PC-3 (cell line): ENCODE measurements at regions not wholly inside any gene's neighbourhood (a gene's known extent, or its start where the extent isn't known, plus 50 kb on each side); places are given as distances from the start of the nearest gene placed in this dataset.
A peak's percentile ranks its signal among the peaks of the same experiment; 100 is the strongest.

Source experiments
- ATAC-seq: fragments of 200-7000 bp; cut with Tn5 transposase; 2 replicates; pipeline ENCODE4 v1.9.1; 2020; ENCODE audit warnings: mild to moderate bottlenecking, moderate library complexity
- BruUV-seq: library from RNA; stranded (reverse); fragments of 400-500 nt; replicated peaks from 2 replicates; lab custom pipeline; 2021; lab: Mats Ljungman, UMichigan
- CTCF ChIA-PET: fragments of 300-600 bp; sonication (Branson Sonifier 250); formaldehyde crosslinking; loops from one replicate; lab custom pipeline; 2022; ENCODE audit warnings: antibody characterized with exemption; lab: Charles Lee
- POLR2A ChIA-PET: fragments of 300-600 bp; sonication (Branson Sonifier 250); formaldehyde crosslinking; loops from one replicate; lab custom pipeline; 2022; ENCODE audit warnings: antibody characterized with exemption; ENCODE audit not compliant: unreplicated experiment; lab: Charles Lee
- DNase-seq: peaks from one replicate; pipeline ENCODE4 v3.0.0-alpha.2; 2015
- H2AFZ ChIP-seq: fragments of 300-600 bp; sonication (generic); 2 replicates; pipeline ENCODE4 v1.6.0; 2016; ENCODE audit warnings: antibody characterized with exemption, low read length
- H3F3A ChIP-seq: fragments of 300-600 bp; sonication (generic); one replicate; pipeline ENCODE4 v1.6.0; 2017; ENCODE audit warnings: antibody characterized with exemption, low read length, control low read depth, mild to moderate bottlenecking; ENCODE audit not compliant: unreplicated experiment
- H3K27ac ChIP-seq: fragments of 300-600 bp; sonication (generic); 2 replicates; pipeline ENCODE4 v1.5.1; 2016; ENCODE audit warnings: mild to moderate bottlenecking, low read length
- H3K27me3 ChIP-seq: fragments of 300-600 bp; sonication (generic); 2 replicates; pipeline ENCODE4 v1.6.1; 2016; ENCODE audit warnings: low read length, mixed read lengths
- H3K36me3 ChIP-seq: fragments of 300-600 bp; sonication (generic); 2 replicates; pipeline ENCODE4 v1.6.1; 2016; ENCODE audit warnings: low read depth, mixed run types, low read length, mixed read lengths
- H3K4me1 ChIP-seq: fragments of 300-600 bp; sonication (generic); 2 replicates; pipeline ENCODE4 v1.5.1; 2016; ENCODE audit warnings: low read length; ENCODE audit not compliant: insufficient read depth
- H3K4me2 ChIP-seq: fragments of 300-600 bp; sonication (generic); 2 replicates; pipeline ENCODE4 v1.6.0; 2016; ENCODE audit warnings: low read length
- H3K4me3 ChIP-seq: fragments of 300-600 bp; sonication (generic); 2 replicates; pipeline ENCODE4 v1.5.1; 2016; ENCODE audit warnings: mild to moderate bottlenecking, low read length, mixed read lengths
- H3K79me2 ChIP-seq: fragments of 300-600 bp; sonication (generic); 2 replicates; pipeline ENCODE4 v1.6.1; 2017; ENCODE audit warnings: low read length, mixed read lengths
- H3K9ac ChIP-seq: fragments of 300-600 bp; sonication (generic); 2 replicates; pipeline ENCODE4 v1.6.0; 2016; ENCODE audit warnings: mild to moderate bottlenecking, low read length
- H3K9me2 ChIP-seq: fragments of 300-600 bp; sonication (generic); replicated peaks from 2 replicates; pipeline ENCODE4 v1.6.1; 2016; ENCODE audit warnings: mixed run types, low read length, mixed read lengths
- H3K9me3 ChIP-seq: fragments of 300-600 bp; sonication (generic); 2 replicates; pipeline ENCODE4 v1.6.1; 2016; ENCODE audit warnings: low read length, mixed read lengths
- H4K20me1 ChIP-seq: fragments of 300-600 bp; sonication (generic); 2 replicates; pipeline ENCODE4 v1.6.1; 2016; ENCODE audit warnings: low read length, mixed read lengths
- EZH2 ChIP-seq: fragments of 300-600 bp; sonication (generic); IDR thresholded peaks from one replicate; pipeline ENCODE4 v1.6.1; 2017; ENCODE audit warnings: antibody characterized with exemption, mild to moderate bottlenecking, low read length; ENCODE audit not compliant: unreplicated experiment
- EZH2phosphoT487 ChIP-seq: fragments of 300-600 bp; sonication (generic); IDR thresholded peaks from 2 replicates; pipeline ENCODE4 v1.6.1; 2018; ENCODE audit warnings: mild to moderate bottlenecking, antibody characterized with exemption, low read length, borderline replicate concordance
- intact Hi-C: fragments of 100-400 bp; cut with micrococcal nuclease; formaldehyde crosslinking; loops from 2 replicates; pipeline ENCODE4 v1.9.0; 2023
- TF ChIP-seq, protein P1 (sequence below): fragments of 300-600 bp; sonication (generic); conservative IDR thresholded peaks from 2 replicates; pipeline ENCODE4 v1.5.1; 2017; ENCODE audit warnings: antibody characterized with exemption, low read depth, mild to moderate bottlenecking, low read length

DNA sequence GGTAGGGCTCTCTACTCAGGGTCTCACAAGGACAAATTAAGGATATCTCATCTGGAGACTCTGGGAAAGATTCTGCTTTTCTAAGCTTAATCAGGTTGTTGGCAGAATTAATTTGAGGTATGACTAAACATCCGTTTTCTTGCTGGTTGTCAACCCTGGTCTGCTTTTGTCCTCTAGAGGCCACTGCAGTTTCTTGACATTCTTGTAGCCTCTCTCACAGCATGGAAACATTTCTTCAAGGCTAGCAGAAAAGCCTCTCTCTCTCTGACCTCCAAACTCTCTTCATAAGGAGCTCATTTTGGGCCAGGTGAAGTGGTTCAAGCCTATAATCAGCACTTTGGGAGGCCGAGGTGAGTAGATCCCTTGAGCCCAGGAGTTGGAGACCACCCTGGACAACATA lies 749.5 kb upstream of the PCDH7 start:
- Histone ChIP-seq H3F3A (no peaks in the 10 kb centered on the region), H3K9ac (no peak overlapping the region), H3K4me2 (no peak overlapping the region), H3K27me3 (no peaks in the 10 kb centered on the region), H3K4me1 (no peaks in the 10 kb centered on the region), H3K79me2 (no peaks in the 10 kb centered on the region), H3K9me2 (no peaks in the 10 kb centered on the region), H3K36me3 (no peaks in the 10 kb centered on the region), H4K20me1 (no peaks in the 10 kb centered on the region), H2AFZ (0 out of 2 replicates have a peak overlapping the region, but pooled peaks have one; percentile 45), H3K4me3 (no peak overlapping the region), H3K9me3 (no peaks in the 10 kb centered on the region), H3K27ac (no peak overlapping the region)
- DNase-seq (peak; percentile 50), ATAC-seq (peak; percentile 72)
- ChIA-PET CTCF (no interaction called here), POLR2A (interaction anchor here (0.7 kb wide), 1 partner anchor 704 kb away, joined by 4 read pairs; no protein-coding TSS in a partner anchor)
- BruUV-seq: no TSS peak
- intact Hi-C loops: loop anchor here (10.0 kb wide), 1 partner anchor 466 kb away; no protein-coding TSS in a partner anchor
- no peak for TF ChIP-seq EZH2phosphoT487
- TF ChIP-seq, protein P1, sequence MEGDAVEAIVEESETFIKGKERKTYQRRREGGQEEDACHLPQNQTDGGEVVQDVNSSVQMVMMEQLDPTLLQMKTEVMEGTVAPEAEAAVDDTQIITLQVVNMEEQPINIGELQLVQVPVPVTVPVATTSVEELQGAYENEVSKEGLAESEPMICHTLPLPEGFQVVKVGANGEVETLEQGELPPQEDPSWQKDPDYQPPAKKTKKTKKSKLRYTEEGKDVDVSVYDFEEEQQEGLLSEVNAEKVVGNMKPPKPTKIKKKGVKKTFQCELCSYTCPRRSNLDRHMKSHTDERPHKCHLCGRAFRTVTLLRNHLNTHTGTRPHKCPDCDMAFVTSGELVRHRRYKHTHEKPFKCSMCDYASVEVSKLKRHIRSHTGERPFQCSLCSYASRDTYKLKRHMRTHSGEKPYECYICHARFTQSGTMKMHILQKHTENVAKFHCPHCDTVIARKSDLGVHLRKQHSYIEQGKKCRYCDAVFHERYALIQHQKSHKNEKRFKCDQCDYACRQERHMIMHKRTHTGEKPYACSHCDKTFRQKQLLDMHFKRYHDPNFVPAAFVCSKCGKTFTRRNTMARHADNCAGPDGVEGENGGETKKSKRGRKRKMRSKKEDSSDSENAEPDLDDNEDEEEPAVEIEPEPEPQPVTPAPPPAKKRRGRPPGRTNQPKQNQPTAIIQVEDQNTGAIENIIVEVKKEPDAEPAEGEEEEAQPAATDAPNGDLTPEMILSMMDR: peak; percentile 63
- TF ChIP-seq EZH2: no peak

DNA sequence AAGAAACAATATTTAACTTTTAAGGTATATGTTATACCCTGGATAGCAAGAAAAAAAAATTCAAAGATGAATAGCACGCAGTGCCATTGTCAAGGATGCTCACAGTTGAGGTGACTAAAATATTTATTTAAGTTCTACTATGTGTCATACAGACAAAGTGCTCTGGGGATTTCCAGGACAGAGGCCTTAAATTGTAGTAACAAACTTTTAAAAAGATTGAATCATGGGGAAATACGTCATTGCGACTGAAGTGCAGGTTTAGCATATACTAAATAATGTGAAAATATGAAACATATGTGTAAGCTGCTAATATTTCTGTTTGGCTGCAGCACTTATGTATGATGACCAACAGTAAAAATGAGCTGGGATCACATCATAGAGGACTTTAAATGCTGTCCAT lies 748.0 kb upstream of the PCDH7 start:
- no peak overlapping the region for H2AFZ ChIP-seq
- H4K20me1 ChIP-seq: no peaks in the 10 kb centered on the region
- POLR2A ChIA-PET: no interaction called here
- H3K4me1 ChIP-seq: no peaks in the 10 kb centered on the region
- intact Hi-C loops: loop anchor here (10.0 kb wide), 1 partner anchor 467 kb away; no protein-coding TSS in a partner anchor
- H3K4me2 ChIP-seq: no peak overlapping the region
- no peak overlapping the region for H3K4me3 ChIP-seq
- ATAC-seq (peak; percentile 37), DNase-seq (peak; percentile 34)
- H3K27ac ChIP-seq: 0 out of 2 replicates have a peak overlapping the region, but pooled peaks have one; percentile 16
- H3K36me3 ChIP-seq: no peaks in the 10 kb centered on the region
- no TSS peak for BruUV-seq
- H3K27me3 ChIP-seq: no peaks in the 10 kb centered on the region
- no peaks in the 10 kb centered on the region for H3K79me2 ChIP-seq
- CTCF ChIA-PET: no interaction called here
- TF ChIP-seq EZH2: no peak
- TF ChIP-seq, protein P1: no peak
- TF ChIP-seq EZH2phosphoT487: no peak
- no peaks in the 10 kb centered on the region for H3F3A ChIP-seq
- H3K9me2 ChIP-seq: no peaks in the 10 kb centered on the region
- no peak overlapping the region for H3K9ac ChIP-seq
- no peaks in the 10 kb centered on the region for H3K9me3 ChIP-seq

DNA sequence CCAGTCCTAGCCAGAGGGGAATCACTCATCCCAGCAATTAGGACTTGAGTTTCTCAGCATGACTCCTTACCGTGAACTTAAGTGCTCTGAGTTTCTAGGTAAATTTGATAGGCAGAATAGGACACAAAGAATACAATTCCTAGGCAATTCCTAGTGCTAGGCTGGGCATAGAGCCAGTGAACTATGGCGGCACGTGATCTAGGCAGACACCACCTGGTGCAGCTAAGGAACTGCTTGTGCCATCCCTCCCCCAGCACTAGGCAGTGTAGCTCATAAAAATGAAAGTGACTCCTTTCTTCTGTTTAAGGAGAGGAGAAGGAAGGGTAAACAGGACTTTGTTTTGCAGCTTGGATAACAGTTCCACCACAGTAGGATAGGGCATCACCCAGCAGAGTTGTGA lies 736.3 kb upstream of the PCDH7 start:
- no peaks in the 10 kb centered on the region for H4K20me1 ChIP-seq
- H3K36me3 ChIP-seq: no peaks in the 10 kb centered on the region
- DNase-seq (no peak), ATAC-seq (no peak)
- intact Hi-C loops: no loop called here
- H3K9me2 ChIP-seq: no peaks in the 10 kb centered on the region
- no peaks in the 10 kb centered on the region for H3K9me3 ChIP-seq
- ChIA-PET CTCF (no interaction called here), POLR2A (interaction anchor here (0.6 kb wide), 1 partner anchor 9 kb away, joined by 5 read pairs; no protein-coding TSS in a partner anchor)
- no peak overlapping the region for H3K9ac ChIP-seq
- no peak overlapping the region for H3K27ac ChIP-seq
- H3K4me1 ChIP-seq: no peaks in the 10 kb centered on the region
- H2AFZ ChIP-seq: no peak overlapping the region
- no peaks in the 10 kb centered on the region for H3K27me3 ChIP-seq
- H3K4me2 ChIP-seq: no peak overlapping the region
- TF ChIP-seq EZH2phosphoT487: no peak
- no peak for TF ChIP-seq EZH2
- TF ChIP-seq, protein P1: no peak
- no TSS peak for BruUV-seq
- no peak overlapping the region for H3K4me3 ChIP-seq
- H3F3A ChIP-seq: no peaks in the 10 kb centered on the region
- H3K79me2 ChIP-seq: no peaks in the 10 kb centered on the region
